Astrocyte of the spinal cord (primary cell): ENCODE measurements at regions not wholly inside any gene's neighbourhood (a gene's known extent, or its start where the extent isn't known, plus 50 kb on each side); places are given as distances from the start of the nearest gene placed in this dataset.
"Not testable (repeated sequence)": the region's sequence is repeated elsewhere in the genome, so short reads cannot be mapped to it uniquely, and the experiment has no call there.

Experiments used
- DNase-seq: peaks from one replicate; pipeline ENCODE4 v3.0.0; 2011; ENCODE audit warnings: low read depth, low spot score
- H3K4me3 ChIP-seq: 2 replicates; pipeline ENCODE4 v1.5.1; 2011; ENCODE audit warnings: low read depth, mild to moderate bottlenecking, low read length, moderate library complexity
- in situ Hi-C: cut with HindIII; loops from 2 replicates; pipeline ENCODE4 v1.10.0; 2017; ENCODE audit warnings: low sequenced_read_pairs
- TF ChIP-seq, protein P1 (sequence below): IDR thresholded peaks from 2 replicates; pipeline ENCODE4 v1.5.1; 2012; ENCODE audit warnings: low read depth, mild to moderate bottlenecking, low read length, inconsistent platforms

DNA sequence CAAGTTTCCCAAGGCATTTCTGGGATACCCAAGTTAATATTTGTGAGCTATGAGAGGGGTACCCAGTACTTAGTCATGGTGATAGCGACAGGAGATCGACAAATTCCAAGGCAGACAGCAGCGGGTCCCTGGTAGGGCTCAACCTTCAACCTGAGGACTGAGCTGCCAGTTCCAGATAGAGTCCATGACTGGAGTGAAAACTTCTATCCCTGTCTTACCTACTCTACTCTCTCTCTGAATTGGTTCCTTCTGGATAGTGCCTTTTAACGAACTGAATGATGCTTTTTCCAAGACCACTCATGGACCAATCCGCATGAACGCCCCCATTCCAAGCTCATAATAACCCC, 76.9 kb upstream of the ALG10 start:
- TF ChIP-seq, protein P1, sequence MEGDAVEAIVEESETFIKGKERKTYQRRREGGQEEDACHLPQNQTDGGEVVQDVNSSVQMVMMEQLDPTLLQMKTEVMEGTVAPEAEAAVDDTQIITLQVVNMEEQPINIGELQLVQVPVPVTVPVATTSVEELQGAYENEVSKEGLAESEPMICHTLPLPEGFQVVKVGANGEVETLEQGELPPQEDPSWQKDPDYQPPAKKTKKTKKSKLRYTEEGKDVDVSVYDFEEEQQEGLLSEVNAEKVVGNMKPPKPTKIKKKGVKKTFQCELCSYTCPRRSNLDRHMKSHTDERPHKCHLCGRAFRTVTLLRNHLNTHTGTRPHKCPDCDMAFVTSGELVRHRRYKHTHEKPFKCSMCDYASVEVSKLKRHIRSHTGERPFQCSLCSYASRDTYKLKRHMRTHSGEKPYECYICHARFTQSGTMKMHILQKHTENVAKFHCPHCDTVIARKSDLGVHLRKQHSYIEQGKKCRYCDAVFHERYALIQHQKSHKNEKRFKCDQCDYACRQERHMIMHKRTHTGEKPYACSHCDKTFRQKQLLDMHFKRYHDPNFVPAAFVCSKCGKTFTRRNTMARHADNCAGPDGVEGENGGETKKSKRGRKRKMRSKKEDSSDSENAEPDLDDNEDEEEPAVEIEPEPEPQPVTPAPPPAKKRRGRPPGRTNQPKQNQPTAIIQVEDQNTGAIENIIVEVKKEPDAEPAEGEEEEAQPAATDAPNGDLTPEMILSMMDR = no peak
- in situ Hi-C loops = no loop called here
- DNase-seq = no peak
- H3K4me3 ChIP-seq = no peak overlapping the region

DNA sequence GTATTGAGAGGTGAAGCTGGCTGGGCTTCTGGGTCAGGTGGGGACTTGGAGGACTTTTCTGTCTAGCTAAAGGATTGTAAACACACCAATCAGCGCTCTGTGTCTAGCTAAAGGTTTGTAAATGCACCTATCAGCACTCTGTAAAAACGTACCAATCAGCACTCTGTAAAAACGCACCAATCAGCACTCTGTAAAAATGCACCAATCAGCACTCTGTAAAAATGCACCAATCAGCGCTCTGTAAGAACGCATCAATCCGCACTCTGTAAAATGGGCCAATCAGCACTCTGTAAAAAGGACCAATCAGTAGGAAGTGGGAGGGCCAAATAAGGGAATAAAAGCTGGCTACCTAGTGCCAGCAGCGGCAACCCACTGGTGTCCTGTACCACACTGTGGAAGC, 56.1 kb upstream of the ALG10 start:
- H3K4me3 ChIP-seq, in situ Hi-C loops, DNase-seq: not testable (repeated sequence)

DNA sequence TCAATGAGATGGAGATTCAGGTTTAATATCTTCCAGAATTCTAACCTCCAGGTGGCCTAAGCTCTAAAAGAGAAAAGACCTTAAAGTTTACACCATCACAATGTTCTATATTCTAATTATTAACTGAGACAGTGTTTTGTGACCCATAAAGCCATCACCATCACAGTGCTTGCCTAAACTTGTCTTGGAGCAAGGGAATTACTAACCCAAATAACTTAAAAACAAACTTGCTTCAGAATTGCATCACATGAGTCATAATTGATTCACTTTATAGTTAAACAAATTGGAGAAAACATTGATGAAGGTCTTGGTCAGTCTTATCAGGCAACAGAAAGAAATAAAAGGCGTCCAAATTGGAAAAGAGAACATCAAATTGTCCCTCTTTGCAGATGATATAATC, 54.5 kb upstream of the ALG10 start:
- in situ Hi-C loops = no loop called here
- TF ChIP-seq, protein P1 = no peak
- no peak for DNase-seq
- H3K4me3 ChIP-seq = no peak overlapping the region
